HG02885 (cell line): ENCODE measurements at regions not wholly inside any gene's neighbourhood (a gene's known extent, or its start where the extent isn't known, plus 50 kb on each side); places are given as distances from the start of the nearest gene placed in this dataset.
A peak's percentile ranks its signal among the peaks of the same experiment; 100 is the strongest.
"Not testable (repeated sequence)": the region's sequence is repeated elsewhere in the genome, so short reads cannot be mapped to it uniquely, and the experiment has no call there.

Experiments used
- ATAC-seq: cut with Tn5 transposase; IDR thresholded peaks from one replicate; pipeline ENCODE4 v1.9.1; 2021; ENCODE audit warnings: mild to moderate bottlenecking; ENCODE audit not compliant: unreplicated experiment, poor library complexity

DNA sequence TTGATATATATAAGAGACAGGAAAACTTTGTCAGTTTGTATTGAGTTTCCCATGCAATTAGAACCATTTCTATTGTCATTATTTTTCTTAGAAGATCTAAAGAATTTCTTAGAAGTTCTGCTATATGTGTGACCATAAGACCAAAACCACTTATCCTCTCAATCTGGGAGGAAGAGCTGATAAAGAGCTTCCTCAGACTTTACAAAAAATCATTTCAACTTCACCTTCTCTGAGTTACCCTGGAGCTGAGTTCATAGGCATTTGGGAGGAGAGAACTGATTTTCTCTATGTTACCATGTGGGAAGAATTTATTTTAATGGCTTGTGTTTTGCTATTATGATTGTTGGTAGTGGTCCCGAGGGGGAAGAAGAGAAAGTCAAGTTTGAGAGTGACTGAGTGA lies 329.3 kb downstream of the GPD2 start:
- no peak for ATAC-seq

DNA sequence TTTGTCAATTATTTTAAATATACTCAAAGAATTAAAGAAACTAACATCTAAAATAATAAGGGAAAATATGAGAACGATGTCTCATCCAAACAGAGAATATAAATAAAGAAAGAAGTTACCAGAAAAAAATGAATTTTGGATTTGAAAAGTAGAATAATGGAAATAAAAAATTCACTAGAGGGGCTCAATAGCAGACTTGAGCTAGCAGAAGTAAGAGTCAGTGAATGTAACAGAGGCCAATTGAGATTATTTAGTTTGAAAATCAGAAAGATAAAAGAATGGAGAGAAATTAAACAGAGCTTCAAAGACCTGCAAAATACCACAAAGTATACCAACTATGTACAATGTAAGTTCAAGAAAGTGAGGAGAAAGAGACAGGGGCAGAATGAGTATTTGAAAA lies 333.6 kb downstream of the GPD2 start:
- ATAC-seq: no peak

DNA sequence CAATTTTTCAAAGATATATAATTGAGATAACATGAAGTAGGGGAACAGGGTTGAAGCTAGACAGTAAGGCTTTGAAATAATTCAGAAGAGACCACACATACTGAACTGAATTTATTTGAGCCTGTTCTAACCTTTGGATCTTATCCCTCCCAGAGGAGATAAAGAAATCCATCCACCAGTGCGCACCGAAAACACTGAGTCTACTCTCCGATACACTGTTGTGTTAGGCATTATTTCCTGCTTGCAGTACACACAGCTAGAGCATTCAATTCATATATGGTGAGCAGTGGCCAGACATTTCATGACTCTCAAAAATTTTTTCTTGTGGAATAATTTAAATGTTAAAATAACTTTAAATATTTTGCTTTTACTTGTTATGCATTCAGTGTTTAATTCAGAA lies 342.7 kb downstream of the GPD2 start:
- no peak for ATAC-seq

DNA sequence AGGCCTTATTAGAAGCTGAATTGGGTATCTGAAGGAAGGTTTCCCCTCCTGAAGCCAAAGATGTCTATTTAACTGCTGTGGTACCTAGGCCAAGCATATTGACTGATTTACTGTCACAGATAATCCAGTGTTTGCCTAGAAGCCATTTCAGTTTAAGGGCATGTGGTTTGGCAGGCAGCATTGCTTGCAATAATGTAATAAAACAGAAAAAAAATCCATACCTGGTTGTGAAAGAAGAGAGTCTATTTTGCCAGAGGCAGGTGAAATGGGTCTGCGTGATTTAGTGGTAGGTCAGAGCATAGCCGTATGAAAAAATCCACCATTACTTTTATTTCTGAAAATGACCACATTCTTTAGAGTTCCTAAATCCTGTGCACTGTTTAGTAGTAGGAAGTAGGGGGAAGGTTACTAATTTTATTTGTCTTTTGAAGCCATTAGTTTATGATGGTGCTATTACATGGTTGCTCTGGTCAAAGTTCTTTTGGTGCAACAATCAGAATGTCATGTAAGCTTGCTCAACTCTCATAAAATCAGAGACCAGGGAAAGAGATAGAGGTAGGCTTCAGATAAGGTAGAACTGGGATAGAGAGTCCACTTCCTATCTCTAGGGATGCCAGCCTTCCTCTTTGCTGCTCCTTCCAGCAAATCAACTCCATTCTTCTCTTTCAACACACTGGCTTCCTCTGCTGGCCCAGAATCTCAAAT lies 343.4 kb downstream of the GPD2 start:
- ATAC-seq: no peak

DNA sequence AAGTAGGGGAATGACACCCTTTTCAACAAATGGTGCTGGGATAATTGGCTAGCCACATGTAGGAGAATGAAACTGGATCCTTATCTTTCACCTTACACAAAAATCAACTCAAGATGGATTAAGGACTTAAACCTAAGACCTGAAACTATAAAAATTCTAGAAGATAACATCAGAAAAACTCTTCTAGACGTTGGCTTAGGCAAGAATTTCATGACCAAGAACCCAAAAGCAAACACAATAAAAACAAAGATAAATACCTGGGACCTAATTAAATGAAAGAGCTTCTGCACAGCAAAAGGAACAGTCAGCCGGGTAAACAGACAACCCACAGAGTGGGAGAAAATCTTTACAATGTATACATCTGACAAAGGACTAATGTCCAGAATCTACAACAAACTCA lies 345.5 kb downstream of the GPD2 start:
- ATAC-seq: not testable (repeated sequence)

DNA sequence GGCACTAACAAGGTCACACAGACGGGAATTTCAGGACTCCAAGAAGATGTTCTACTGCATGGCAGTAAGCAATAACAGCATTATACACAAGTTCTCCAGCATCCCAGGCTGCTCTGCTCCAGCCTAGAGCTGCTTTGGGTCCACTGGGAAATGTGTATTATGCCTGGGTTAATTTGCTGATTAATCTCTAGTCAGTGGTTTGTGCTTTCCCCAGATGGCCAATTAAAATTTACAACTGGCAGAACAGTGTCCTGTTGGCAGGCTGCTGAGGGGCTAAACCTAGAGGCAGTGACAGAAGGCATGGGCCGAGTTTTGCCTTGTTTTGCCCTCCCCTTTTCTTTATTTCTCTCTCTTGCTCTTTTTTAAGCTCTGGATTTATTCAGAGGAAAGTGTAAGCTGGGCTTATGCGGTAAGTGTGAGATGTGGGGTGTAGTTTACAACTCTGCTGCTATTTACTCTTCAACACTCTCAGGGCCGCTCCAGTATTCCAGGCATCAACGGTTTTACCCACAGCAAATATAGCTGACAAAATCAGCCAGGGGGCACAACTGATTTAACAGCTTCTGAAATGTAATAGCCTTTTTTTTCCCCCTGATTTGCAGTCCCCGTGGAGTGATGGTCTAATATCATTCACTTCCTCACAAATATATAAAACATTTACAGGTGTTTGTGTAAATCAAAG lies 348.0 kb downstream of the GPD2 start:
- no peak for ATAC-seq

DNA sequence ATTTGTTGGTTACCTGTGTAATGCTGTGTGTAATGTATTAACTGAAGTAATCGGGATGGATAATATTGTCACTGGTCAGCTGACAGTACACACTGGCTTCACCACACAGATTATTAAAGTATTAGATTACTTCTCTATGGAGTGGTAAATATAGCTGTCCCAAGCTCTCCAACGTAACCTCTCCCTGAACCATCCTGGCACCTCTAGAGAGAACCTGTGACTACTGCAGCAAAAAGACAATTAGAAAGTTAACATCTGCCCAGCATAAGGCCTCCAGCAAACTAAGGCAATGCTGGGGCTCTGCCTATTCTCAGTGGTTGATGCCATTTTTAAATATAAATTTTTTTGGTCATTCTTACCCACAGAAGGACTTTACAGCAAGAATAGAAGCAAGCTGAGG lies 351.3 kb downstream of the GPD2 start:
- no peak for ATAC-seq

DNA sequence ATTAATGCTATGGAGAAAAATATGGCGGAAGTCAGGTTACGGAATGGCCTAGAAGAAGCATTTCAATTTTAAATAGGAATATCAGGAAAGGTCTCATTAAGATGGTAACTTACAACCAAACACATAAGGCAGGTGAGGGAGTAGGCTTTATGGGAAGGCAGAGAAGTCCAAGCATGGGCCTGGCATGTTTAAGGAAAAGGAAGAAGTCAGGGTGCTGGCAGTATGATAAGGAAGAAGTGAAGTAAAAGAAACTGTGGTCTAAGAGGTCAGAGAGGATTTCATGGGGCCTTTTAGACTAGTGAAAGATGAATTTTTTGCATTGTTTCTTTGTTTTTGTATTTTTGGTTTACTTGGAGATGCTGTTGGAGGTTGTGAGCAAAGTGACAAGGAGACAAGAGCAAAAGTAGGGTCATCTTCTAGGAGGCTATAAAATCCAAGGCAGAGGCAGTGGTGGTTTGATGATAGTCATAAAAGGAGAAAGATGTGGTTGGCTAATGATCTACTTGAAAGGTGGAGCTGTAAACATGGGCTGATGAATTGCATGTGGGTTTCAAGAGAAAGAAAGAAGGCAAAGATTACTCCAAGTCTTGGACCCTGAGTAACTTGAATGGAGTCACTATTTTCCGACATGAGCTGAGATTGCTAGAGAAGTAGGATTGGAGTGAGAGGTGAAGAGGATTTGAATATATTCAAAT lies 354.3 kb downstream of the GPD2 start:
- no peak for ATAC-seq

DNA sequence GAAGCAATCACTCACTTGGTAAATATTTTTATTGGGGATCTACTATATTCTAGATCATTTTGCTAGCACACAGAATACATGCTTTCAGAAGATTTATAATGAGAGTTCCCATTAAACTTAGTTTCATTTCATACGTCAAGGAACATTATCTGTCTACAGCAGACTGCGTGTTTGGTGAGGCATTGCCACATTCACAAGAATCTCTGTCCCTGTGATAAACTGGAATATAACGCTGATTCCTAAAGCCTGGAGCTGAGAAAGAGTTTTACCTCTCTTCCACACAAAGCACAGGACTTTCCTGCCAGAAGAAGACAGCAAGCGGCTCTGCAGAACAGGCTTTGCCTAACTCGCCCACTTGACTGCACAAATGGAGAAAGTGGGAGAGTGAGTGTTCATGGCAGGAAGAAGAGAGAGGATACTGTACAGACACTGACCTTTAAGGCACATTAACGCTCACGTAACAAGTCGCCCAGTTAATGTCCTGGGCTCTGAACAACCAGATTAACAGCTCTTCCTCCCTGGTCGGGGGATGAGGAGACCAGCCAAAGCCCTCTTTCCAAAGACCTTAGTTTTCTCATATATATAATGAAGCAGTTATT lies 356.2 kb downstream of the GPD2 start:
- ATAC-seq: no peak

DNA sequence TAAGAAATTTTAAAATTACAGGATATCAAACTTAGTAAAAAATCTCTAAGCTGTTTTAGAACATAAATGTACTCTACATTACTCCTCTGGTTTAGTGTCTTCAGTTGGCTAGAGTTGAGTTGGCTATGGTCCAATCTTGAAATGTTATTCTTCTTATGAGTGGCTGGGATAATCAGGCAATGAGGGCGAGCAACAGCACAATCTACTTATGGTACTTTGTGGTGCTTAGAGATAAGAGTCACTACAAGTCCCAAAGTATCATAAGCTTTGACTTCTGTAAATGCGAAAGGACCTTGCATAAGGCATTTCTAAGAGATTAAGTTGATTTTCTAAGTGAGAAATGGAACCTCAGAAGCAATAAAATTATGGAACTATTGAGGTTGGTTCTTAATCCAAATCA lies 361.7 kb downstream of the GPD2 start:
- ATAC-seq: no peak

DNA sequence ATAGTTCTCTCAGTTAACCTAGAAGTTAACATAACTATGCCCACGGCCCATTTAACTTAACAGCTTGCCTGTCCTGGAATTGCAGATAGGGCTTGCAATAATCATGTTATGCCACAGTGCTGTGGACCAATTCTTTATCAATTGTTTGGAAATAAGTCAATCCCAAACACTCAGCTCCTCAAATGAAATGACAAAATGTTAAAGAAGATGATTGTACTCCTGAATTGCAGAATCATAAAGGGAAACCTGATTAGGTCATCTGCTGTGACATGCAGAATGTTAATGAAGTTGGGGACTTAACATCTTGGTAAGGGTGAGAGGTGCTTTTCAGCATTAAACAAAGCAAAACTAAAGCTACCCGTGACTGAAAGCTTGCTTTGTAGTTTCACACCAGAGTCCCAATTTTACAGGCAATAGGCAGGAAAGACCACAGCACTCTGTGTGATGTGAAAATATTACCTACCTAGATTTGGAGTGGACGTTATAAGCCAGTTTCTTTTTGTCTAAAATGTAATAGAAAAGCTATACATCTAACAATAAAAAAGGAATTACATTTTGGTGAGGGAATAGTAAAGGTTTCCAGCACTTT lies 364.0 kb downstream of the GPD2 start:
- no peak for ATAC-seq

DNA sequence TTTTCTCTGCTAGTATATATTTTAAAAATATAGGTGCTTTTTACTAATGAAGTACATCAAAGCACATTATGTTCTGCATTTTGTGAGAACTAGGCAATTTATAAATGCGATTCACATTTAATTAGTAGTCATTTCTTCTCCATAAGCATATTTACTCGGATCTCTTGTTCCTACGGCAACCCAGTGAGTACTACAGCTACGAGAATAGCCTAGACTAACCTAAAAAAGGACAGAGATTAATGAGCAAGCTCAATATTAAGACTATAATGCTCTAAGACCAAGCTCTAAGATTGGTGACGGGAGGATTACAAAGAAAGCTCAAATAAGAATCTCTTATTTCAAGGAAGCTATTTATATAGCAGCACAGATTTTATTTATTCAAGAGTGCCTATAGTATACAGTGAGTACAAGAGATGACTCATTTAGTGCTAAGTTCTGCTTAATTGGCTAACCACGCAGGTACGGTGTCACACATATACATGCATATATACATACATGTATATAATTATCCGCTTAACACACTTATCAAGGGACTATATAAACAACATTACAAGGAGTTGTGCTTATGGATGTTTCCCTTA lies 364.7 kb downstream of the GPD2 start:
- ATAC-seq: no peak

DNA sequence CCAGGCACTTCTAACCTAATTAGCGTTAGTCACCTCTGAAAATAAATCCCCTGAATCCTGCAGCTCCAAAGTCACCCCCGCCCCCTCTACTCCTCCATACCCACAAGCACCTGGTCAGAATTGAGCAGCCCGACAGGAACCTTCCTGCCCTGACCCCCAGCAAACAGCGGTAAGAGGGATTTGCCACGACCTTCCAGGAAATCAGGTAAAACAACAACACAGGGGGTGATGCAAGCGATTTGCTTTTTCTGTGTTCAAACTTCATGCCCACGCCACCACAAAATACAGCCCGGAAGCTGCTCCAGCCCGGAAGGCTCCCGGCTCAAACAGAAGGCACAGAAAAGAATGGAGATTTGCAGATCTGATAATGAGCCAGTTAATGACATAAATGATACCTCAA lies 367.1 kb downstream of the GPD2 start:
- no peak for ATAC-seq

DNA sequence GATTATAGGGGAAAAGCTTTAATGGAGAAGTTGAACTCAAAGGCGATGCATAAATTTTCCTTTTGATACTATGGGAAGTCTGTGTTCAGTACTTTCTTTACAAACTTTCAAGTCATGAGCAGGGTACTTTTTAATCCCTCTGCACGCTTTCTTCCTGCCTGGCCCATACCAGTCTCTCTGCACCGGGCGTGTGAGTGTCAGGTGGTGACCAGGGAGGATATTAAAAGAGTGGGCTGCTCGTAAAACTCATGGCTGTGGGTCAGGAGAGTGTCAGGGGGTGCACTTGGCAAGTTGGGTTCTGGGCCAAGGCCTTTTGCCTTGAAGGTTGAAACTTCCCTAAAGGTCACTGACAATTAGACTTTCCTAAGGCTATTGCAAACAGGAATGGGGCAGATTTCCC lies 367.8 kb downstream of the GPD2 start:
- no peak for ATAC-seq

DNA sequence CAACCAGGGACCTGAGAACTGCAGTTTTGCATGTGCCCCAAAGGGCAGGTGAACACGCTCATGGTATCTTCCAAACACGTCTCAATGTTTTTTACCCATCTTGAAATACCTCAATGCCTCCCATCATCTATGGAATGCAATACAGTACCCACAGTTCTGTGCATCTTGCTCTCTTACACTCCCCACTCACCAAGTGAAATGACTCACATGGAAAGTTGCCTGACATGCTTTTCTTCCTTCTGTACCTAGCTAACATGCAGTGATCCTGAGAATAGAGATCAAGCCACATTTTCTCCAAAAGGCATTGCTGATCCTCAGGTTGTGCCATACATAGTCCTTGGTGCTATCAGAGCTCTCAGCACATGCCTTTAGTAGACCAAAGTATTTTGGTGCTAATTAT lies 373.9 kb downstream of the GPD2 start:
- no peak for ATAC-seq

DNA sequence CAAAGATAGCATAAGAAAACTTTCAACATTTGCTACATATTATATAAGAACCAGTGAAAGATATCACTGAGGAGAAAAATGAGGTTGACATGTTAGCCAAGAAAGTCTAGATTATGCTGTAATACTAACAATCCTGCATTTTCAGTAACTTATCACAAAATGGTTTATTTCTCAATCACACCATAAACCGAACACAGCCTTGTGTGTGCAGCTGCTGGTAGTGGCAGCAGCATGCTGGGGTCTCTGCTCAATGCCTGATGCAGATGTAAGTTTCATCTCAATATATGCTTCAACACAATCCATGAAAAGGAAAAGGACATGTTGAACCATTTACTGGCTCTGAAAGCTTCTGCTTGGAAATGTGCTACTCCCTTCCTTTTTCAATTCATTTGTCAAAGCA lies 376.3 kb downstream of the GPD2 start:
- ATAC-seq: no peak

DNA sequence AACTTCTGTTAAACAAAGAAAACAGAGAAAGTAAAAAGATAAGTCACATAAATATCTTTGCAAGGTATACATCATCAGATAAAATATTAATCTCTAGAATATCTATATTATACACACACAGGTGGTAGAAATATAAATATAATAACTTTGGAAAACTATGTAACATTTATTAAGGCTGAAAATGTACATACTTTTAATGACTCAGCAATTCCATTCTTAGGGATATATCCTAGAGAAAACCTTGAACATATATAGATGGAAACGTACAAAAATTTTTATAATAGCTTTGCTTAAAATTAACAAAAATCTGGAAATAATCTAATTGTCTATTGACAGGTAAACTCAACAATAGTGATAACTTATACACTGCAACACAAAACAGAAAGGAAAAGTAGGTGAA lies 381.3 kb downstream of the GPD2 start:
- ATAC-seq: no peak

DNA sequence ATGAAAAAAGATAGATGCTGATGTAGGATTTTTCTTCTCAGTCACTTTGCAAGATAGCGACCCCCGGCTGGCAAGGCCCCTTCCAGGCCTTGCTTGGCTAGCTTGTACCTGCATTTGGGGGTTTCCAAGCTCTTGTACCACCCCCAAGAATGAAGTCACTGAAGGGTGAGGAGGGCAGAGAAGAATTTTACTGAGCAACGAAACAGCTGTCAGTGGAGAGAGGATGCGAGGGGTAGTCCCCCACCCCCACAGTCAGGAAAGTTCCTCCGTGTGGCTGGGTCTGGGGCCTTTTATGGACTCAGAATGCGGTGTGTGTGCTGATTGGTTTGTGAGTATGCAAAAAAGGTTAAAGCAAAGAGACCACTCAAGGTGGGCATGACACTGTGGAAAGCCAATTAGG lies 382.0 kb downstream of the GPD2 start:
- peak; percentile 53 for ATAC-seq

DNA sequence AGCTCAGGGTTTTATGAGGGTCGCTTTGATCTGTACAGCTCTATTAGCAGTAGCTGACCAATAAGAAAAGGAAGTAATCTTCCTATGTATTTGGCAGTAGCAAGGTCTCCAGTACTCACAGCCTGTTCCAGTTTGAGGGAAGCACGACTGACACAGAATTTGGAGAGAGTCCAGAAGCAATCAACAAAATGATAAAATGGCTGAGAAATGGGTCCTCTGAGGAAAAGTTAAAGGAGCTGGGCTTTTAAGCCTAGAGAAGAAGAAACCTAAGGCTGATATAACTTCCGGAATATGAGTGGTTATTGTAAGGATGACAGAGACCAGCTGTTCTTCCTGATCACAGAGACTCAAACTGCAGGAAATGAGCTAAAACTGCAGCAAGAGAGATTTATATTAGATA lies 382.8 kb downstream of the GPD2 start:
- peak; percentile 17 for ATAC-seq

DNA sequence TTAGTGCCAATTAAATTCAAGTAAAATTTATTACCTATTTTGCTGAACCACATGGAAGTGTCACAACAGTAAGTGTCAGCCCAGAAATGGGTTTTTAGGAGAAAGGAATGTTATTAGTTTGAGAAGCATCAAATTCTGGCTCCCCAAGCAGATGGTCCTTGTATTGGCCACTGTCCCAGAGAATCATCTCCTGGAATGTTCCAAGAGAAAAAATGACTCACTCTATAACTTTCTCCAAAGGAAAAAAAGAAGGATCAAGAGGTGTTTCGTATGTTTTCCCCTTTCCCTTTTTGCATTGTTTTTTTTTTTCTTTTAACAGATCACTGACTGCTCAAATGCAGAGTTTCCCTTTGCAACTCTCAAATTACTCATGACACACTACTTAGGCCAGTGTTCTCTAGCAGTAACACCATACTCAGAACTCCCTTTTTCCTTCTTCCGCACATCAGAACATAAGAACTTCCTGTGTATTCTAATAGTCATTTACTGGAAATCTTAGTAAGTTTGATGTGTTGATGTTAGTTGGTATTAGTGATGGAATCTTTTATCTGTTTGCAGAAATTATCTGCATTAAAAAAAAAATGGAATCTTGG lies 390.3 kb downstream of the GPD2 start:
- ATAC-seq: no peak
